Loucy (cell line): ENCODE measurements at regions not wholly inside any gene's neighbourhood (a gene's known extent, or its start where the extent isn't known, plus 50 kb on each side); places are given as distances from the start of the nearest gene placed in this dataset.
"Not testable (repeated sequence)": the region's sequence is repeated elsewhere in the genome, so short reads cannot be mapped to it uniquely, and the experiment has no call there.

Source experiments
- H2AFZ ChIP-seq: fragments of 200-600 bp; sonication (generic); 2 replicates; pipeline ENCODE4 v1.6.0; 2016; ENCODE audit warnings: antibody characterized with exemption, mild to moderate bottlenecking, low read length, moderate library complexity
- H3F3A ChIP-seq: fragments of 200-600 bp; 2 replicates; pipeline ENCODE4 v1.6.0; 2016; ENCODE audit warnings: antibody characterized with exemption, low read depth, mild to moderate bottlenecking
- H3K27me3 ChIP-seq: fragments of 200-600 bp; sonication (generic); 2 replicates; pipeline ENCODE4 v1.6.1; 2014; ENCODE audit warnings: low read length, mild to moderate bottlenecking; ENCODE audit not compliant: insufficient read depth, poor library complexity, severe bottlenecking
- H3K36me3 ChIP-seq: fragments of 200-600 bp; sonication (generic); 2 replicates; pipeline ENCODE4 v1.6.1; 2016; ENCODE audit warnings: low read length; ENCODE audit not compliant: insufficient read depth
- H3K4me1 ChIP-seq: fragments of 200-600 bp; sonication (generic); 2 replicates; pipeline ENCODE4 v1.5.1; 2014; ENCODE audit warnings: low read length, mild to moderate bottlenecking; ENCODE audit not compliant: insufficient read depth, poor library complexity, severe bottlenecking
- H3K4me2 ChIP-seq: fragments of 200-600 bp; sonication (generic); 2 replicates; pipeline ENCODE4 v1.6.0; 2014; ENCODE audit warnings: antibody characterized with exemption, low read length, low read depth, mild to moderate bottlenecking; ENCODE audit not compliant: poor library complexity, severe bottlenecking
- H3K4me3 ChIP-seq: fragments of 200-600 bp; sonication (generic); 2 replicates; pipeline ENCODE4 v1.5.1; 2014; ENCODE audit warnings: low read length, mild to moderate bottlenecking, mixed read lengths; ENCODE audit not compliant: poor library complexity, severe bottlenecking
- H3K79me2 ChIP-seq: fragments of 200-600 bp; sonication (generic); 2 replicates; pipeline ENCODE4 v1.6.1; 2014; ENCODE audit warnings: low read length; ENCODE audit not compliant: insufficient read depth
- H3K9ac ChIP-seq: fragments of 200-600 bp; sonication (generic); 2 replicates; pipeline ENCODE4 v1.6.0; 2014; ENCODE audit warnings: mild to moderate bottlenecking, low read depth, low read length, moderate library complexity; ENCODE audit not compliant: poor library complexity, severe bottlenecking
- H3K9me2 ChIP-seq: fragments of 200-600 bp; sonication (generic); replicated peaks from 2 replicates; pipeline ENCODE4 v1.6.1; 2016; ENCODE audit warnings: low read depth, low read length, mixed read lengths
- H3K9me3 ChIP-seq: fragments of 200-600 bp; sonication (generic); 2 replicates; pipeline ENCODE4 v1.6.1; 2014; ENCODE audit warnings: mild to moderate bottlenecking, antibody characterized with exemption, low read length, low read depth; ENCODE audit not compliant: insufficient read depth
- H4K20me1 ChIP-seq: fragments of 200-600 bp; sonication (generic); 2 replicates; pipeline ENCODE4 v1.6.0; 2014; ENCODE audit warnings: antibody characterized with exemption, low read length, mild to moderate bottlenecking; ENCODE audit not compliant: insufficient read depth, poor library complexity, severe bottlenecking
- CTCF ChIP-seq: fragments of 200-600 bp; sonication (generic); conservative IDR thresholded peaks from 2 replicates; pipeline ENCODE4 v1.5.1; 2014; ENCODE audit warnings: mild to moderate bottlenecking, antibody characterized with exemption, low read length
- EZH2phosphoT487 ChIP-seq: fragments of 200-600 bp; IDR thresholded peaks from 2 replicates; pipeline ENCODE4 v1.6.1; 2018; ENCODE audit warnings: antibody characterized with exemption, mild to moderate bottlenecking, moderate library complexity, borderline replicate concordance

- not testable (repeated sequence) for H2AFZ ChIP-seq, H3F3A ChIP-seq, H3K79me2 ChIP-seq, H3K9me3 ChIP-seq, H3K36me3 ChIP-seq, H3K9ac ChIP-seq, H3K4me1 ChIP-seq, H3K4me3 ChIP-seq, H3K27me3 ChIP-seq, H3K9me2 ChIP-seq, H4K20me1 ChIP-seq, H3K4me2 ChIP-seq
- TF ChIP-seq CTCF, result peak; percentile 65
Measured at GRCh38 chr15:77875066-77875721, 202.3 kb downstream of the TBC1D2B start.

GRCh38 chr15:77874063-77874462 is 203.4 kb downstream of the TBC1D2B start:
- no peak for TF ChIP-seq CTCF
- TF ChIP-seq EZH2phosphoT487, result no peak
- no peaks in the 10 kb centered on the region for H3K9me3 ChIP-seq
- H2AFZ ChIP-seq, result no peak overlapping the region
- no peak overlapping the region for H3K9ac ChIP-seq
- no peaks in the 10 kb centered on the region for H4K20me1 ChIP-seq
- H3K27me3 ChIP-seq, result no peaks in the 10 kb centered on the region
- H3K36me3 ChIP-seq, result no peaks in the 10 kb centered on the region
- H3K4me2 ChIP-seq, result no peak overlapping the region
- H3F3A ChIP-seq, result no peaks in the 10 kb centered on the region
- H3K4me1 ChIP-seq, result no peaks in the 10 kb centered on the region
- H3K4me3 ChIP-seq, result no peak overlapping the region
- no peaks in the 10 kb centered on the region for H3K9me2 ChIP-seq
- H3K79me2 ChIP-seq, result no peaks in the 10 kb centered on the region

GRCh38 chr15:77872521-77873425 is 204.7 kb downstream of the TBC1D2B start:
- H4K20me1 ChIP-seq, H3K79me2 ChIP-seq, H3F3A ChIP-seq, H3K9ac ChIP-seq, H3K4me2 ChIP-seq, H3K9me3 ChIP-seq, H2AFZ ChIP-seq, H3K4me3 ChIP-seq, H3K9me2 ChIP-seq, H3K4me1 ChIP-seq, H3K36me3 ChIP-seq, H3K27me3 ChIP-seq: not testable (repeated sequence)
